HepG2 (cell line): ENCODE measurements at regions not wholly inside any gene's neighbourhood (a gene's known extent, or its start where the extent isn't known, plus 50 kb on each side); places are given as distances from the start of the nearest gene placed in this dataset.

Source experiments
- HMGA1 ChIP-seq: sonication (generic); formaldehyde crosslinking; conservative IDR thresholded peaks from 2 replicates; pipeline ENCODE4 v1.4.0; 2020; ENCODE audit warnings: missing genetic modification reagents
- HNF4A ChIP-seq: sonication (generic); formaldehyde crosslinking; IDR thresholded peaks from 2 replicates; pipeline ENCODE4 v1.4.0; 2020; ENCODE audit warnings: missing genetic modification reagents
- MYNN ChIP-seq: sonication (generic); formaldehyde crosslinking; IDR thresholded peaks from 2 replicates; pipeline ENCODE4 v1.4.0; 2020; ENCODE audit warnings: mild to moderate bottlenecking, low read depth, missing genetic modification reagents
- NCOR1 ChIP-seq: fragments of 200-600 bp; sonication (generic); IDR thresholded peaks from 2 replicates; pipeline ENCODE4 v1.7.0; 2017; ENCODE audit warnings: antibody characterized with exemption, low read length, borderline replicate concordance
- NFAT5 ChIP-seq: sonication (generic); formaldehyde crosslinking; IDR thresholded peaks from 2 replicates; pipeline ENCODE4 v1.4.0; 2020; ENCODE audit warnings: missing genetic modification reagents
- ZNF431 ChIP-seq: sonication (generic); formaldehyde crosslinking; IDR thresholded peaks from 2 replicates; pipeline ENCODE4 v1.9.0; 2022; ENCODE audit warnings: missing genetic modification reagents, low read depth, mild to moderate bottlenecking, borderline replicate concordance
- ZNF563 ChIP-seq: sonication (generic); formaldehyde crosslinking; IDR thresholded peaks from 2 replicates; pipeline ENCODE4 v1.8.0; 2022; ENCODE audit warnings: mild to moderate bottlenecking, moderate library complexity, missing genetic modification reagents
- TF ChIP-seq, protein P1 (sequence below): sonication (generic); formaldehyde crosslinking; IDR thresholded peaks from 2 replicates; pipeline ENCODE4 v1.8.0; 2023; ENCODE audit warnings: mild to moderate bottlenecking, missing genetic modification reagents
- TF ChIP-seq, protein P2 (sequence below): sonication (generic); formaldehyde crosslinking; IDR thresholded peaks from 2 replicates; pipeline ENCODE4 v1.9.0; 2022; ENCODE audit warnings: low read depth, missing genetic modification reagents

DNA sequence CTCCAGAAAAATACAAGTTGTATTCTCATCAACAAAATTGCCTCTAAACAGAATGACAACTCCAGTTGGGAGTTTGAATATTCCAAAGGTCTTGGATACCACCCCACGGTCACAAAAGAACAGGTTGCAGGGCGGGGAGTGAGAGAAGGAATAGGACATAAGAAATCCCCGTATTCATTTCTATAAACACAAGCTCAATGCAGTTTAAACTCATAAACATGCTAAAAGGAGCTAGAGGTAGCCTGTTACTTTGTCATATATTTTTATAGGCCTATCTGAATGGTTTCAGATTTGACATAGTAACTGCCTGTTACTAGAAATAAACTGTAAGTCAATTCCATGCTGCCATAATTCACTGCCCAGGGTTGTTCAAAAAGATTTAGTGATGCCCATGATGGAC is 567.5 kb downstream of the BCL11A start (continued):
- no peak for TF ChIP-seq NFAT5
- TF ChIP-seq MYNN (CRISPR knock-in tag): no peak
- TF ChIP-seq ZNF563: no peak
- no peak for TF ChIP-seq ZNF431 (CRISPR knock-in tag)
- no peak for TF ChIP-seq HNF4A (CRISPR knock-in tag)
- TF ChIP-seq, protein P1, sequence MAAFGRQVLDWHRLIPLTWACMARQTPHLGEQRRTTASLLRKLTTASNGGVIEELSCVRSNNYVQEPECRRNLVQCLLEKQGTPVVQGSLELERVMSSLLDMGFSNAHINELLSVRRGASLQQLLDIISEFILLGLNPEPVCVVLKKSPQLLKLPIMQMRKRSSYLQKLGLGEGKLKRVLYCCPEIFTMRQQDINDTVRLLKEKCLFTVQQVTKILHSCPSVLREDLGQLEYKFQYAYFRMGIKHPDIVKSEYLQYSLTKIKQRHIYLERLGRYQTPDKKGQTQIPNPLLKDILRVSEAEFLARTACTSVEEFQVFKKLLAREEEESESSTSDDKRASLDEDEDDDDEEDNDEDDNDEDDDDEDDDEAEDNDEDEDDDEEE: no peak
- no peak for TF ChIP-seq HMGA1 (CRISPR knock-in tag)
- no peak for TF ChIP-seq NCOR1
- TF ChIP-seq, protein P2, sequence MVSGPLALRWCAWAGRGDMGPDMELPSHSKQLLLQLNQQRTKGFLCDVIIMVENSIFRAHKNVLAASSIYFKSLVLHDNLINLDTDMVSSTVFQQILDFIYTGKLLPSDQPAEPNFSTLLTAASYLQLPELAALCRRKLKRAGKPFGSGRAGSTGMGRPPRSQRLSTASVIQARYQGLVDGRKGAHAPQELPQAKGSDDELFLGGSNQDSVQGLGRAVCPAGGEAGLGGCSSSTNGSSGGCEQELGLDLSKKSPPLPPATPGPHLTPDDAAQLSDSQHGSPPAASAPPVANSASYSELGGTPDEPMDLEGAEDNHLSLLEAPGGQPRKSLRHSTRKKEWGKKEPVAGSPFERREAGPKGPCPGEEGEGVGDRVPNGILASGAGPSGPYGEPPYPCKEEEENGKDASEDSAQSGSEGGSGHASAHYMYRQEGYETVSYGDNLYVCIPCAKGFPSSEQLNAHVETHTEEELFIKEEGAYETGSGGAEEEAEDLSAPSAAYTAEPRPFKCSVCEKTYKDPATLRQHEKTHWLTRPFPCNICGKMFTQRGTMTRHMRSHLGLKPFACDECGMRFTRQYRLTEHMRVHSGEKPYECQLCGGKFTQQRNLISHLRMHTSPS: no peak
